ENCODE measurements at regions not wholly inside any gene's neighbourhood (a gene's known extent, or its start where the extent isn't known, plus 50 kb on each side); places are given as distances from the start of the nearest gene placed in this dataset.

DNA sequence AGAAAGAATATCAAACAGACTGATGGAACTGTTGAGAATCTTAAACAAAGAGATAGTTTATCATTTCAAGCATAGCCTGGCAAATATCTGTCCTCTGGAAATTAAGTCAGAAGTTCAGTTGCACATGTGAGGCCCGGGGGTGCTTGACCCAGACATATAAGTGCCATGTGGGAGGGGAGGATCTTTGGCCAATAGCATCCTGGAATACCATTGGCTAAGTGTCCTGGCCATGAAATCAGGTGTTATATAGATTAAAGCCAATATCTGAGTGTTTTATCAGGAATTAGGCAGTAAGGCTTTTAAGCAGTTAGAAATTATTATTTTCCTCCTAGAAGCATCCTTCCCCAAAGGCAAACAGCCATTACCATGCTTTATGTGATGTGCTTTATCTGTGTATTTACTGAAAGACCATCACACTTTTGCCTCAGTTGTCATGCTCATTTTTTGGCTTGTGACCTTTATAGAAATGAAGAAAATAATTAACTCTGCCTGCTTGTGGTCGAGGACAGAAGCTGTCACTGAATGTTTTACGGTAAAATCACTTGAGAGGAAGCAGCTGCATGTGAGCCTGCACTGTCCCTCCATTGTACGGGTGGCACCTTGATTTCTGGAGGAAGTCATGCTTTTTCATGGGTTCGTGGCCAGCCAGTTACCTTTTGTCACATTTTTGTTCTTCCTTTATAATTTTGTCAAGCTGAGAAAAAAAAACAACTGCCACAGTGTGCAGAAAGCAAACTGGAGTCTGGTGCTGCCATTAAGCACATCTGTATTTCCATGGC is 259.9 kb upstream of the FMN2 start:
- H2AFZ ChIP-seq: no peak overlapping the region
- H3K4me2 ChIP-seq: no peak overlapping the region
- no peaks in the 10 kb centered on the region for H3K9me2 ChIP-seq (replicated peaks; ENCODE audit: insufficient read depth)
- H3K9me3 ChIP-seq (ENCODE audit: low read depth): no peaks in the 10 kb centered on the region
- H3K27me3 ChIP-seq: no peaks in the 10 kb centered on the region
- H3K4me1 ChIP-seq (ENCODE audit: insufficient read depth): no peaks in the 10 kb centered on the region
- no peaks in the 10 kb centered on the region for H4K20me1 ChIP-seq (ENCODE audit: insufficient read depth, poor library complexity, severe bottlenecking)
- no peaks in the 10 kb centered on the region for H3K36me3 ChIP-seq (replicated peaks; ENCODE audit: insufficient read depth, low read depth)
- WGBS (ENCODE audit: low lambda C conversion rate, missing lambda C conversion rate): 71% methylated on average over 5 of the region's 5 CpGs
- no peak overlapping the region for H3K27ac ChIP-seq
- no peak for TF ChIP-seq EZH2 (IDR thresholded peaks at IDR 0.05; ENCODE audit: borderline replicate concordance)
- TF ChIP-seq, protein P1, sequence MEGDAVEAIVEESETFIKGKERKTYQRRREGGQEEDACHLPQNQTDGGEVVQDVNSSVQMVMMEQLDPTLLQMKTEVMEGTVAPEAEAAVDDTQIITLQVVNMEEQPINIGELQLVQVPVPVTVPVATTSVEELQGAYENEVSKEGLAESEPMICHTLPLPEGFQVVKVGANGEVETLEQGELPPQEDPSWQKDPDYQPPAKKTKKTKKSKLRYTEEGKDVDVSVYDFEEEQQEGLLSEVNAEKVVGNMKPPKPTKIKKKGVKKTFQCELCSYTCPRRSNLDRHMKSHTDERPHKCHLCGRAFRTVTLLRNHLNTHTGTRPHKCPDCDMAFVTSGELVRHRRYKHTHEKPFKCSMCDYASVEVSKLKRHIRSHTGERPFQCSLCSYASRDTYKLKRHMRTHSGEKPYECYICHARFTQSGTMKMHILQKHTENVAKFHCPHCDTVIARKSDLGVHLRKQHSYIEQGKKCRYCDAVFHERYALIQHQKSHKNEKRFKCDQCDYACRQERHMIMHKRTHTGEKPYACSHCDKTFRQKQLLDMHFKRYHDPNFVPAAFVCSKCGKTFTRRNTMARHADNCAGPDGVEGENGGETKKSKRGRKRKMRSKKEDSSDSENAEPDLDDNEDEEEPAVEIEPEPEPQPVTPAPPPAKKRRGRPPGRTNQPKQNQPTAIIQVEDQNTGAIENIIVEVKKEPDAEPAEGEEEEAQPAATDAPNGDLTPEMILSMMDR (IDR thresholded peaks at IDR 0.05; ENCODE audit: poor library complexity): no peak
- no peak for TF ChIP-seq EZH2phosphoT487 (IDR thresholded peaks at IDR 0.05; ENCODE audit: low read depth, severe bottlenecking, unreplicated experiment)
- no peaks in the 10 kb centered on the region for H3K79me2 ChIP-seq
- DNase-seq (ENCODE audit: low spot score): no peak
- H3K4me3 ChIP-seq: no peak overlapping the region

DNA sequence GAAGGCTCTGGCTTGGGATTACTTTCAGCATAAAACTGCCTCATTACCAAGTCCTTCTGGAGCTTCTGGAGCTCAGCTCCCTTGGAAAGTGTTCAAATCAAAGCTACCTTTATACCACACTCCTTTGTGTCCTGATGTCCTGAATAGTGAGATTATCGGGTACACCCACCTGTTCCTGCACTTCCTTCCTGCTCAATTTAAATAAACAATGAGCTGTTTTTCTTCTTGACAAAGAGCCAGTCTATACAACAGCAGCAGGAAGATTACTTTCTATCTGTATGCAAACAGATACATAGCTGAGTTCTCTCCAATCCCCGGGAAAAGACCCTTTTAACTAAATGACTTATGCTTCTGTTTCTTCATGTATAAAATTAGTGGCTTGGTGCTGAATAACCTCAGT is 258.0 kb upstream of the FMN2 start:
- WGBS (ENCODE audit: low lambda C conversion rate, missing lambda C conversion rate): 50% methylated on average over 2 of the region's 2 CpGs

DNA sequence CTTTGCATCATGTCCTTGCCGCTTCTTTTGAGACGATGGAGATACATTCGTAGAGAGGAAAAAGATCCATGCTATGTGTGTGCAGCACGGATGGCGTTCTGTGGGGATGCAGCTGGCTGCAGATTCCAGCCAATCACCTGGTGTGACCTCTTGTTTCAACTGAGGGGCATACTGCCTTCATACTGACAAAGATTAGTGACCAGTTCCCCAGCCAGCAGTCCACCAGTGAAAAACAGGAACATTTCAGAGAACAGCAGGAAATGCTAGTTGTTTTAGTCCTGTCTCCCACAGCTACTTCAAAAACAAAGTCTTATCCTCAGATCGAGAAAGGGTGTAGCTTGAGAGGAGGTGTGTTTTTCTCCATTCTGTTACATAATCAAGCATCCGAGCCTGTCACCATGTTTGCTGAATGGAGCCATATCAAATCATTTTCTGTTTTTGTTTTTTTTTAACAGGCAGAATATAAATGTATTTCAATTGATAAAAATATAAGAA is 255.7 kb upstream of the FMN2 start:
- Histone ChIP-seq H3K27me3 (no peaks in the 10 kb centered on the region), H3K36me3 (replicated peaks; ENCODE audit: insufficient read depth, low read depth) (no peaks in the 10 kb centered on the region), H4K20me1 (ENCODE audit: insufficient read depth, poor library complexity, severe bottlenecking) (no peaks in the 10 kb centered on the region), H2AFZ (no peak overlapping the region), H3K9me2 (replicated peaks; ENCODE audit: insufficient read depth) (no peaks in the 10 kb centered on the region), H3K4me2 (no peak overlapping the region), H3K9me3 (ENCODE audit: low read depth) (no peaks in the 10 kb centered on the region), H3K27ac (no peak overlapping the region), H3K4me1 (ENCODE audit: insufficient read depth) (no peaks in the 10 kb centered on the region), H3K79me2 (no peaks in the 10 kb centered on the region), H3K4me3 (no peak overlapping the region)
- TF ChIP-seq EZH2 (IDR thresholded peaks at IDR 0.05; ENCODE audit: borderline replicate concordance) (no peak), EZH2phosphoT487 (IDR thresholded peaks at IDR 0.05; ENCODE audit: low read depth, severe bottlenecking, unreplicated experiment) (no peak)
- TF ChIP-seq, protein P1 (IDR thresholded peaks at IDR 0.05; ENCODE audit: poor library complexity): no peak
- WGBS (ENCODE audit: low lambda C conversion rate, missing lambda C conversion rate): 90% methylated on average over 7 of the region's 7 CpGs
- DNase-seq (ENCODE audit: low spot score): no peak

More for the DNA sequence above, 258.0 kb upstream of the FMN2 start:
- H3K9me2 ChIP-seq (replicated peaks; ENCODE audit: insufficient read depth): no peaks in the 10 kb centered on the region
- TF ChIP-seq EZH2 (IDR thresholded peaks at IDR 0.05; ENCODE audit: borderline replicate concordance) (no peak), EZH2phosphoT487 (IDR thresholded peaks at IDR 0.05; ENCODE audit: low read depth, severe bottlenecking, unreplicated experiment) (no peak)
- TF ChIP-seq, protein P1 (IDR thresholded peaks at IDR 0.05; ENCODE audit: poor library complexity): no peak
- no peaks in the 10 kb centered on the region for H3K9me3 ChIP-seq (ENCODE audit: low read depth)
- H3K79me2 ChIP-seq: no peaks in the 10 kb centered on the region
- no peak for DNase-seq (ENCODE audit: low spot score)
- H3K36me3 ChIP-seq (replicated peaks; ENCODE audit: insufficient read depth, low read depth): no peaks in the 10 kb centered on the region
- H3K27me3 ChIP-seq: no peaks in the 10 kb centered on the region
- H3K4me2 ChIP-seq: no peak overlapping the region
- H3K4me3 ChIP-seq: no peak overlapping the region
- H3K27ac ChIP-seq: no peak overlapping the region
- no peaks in the 10 kb centered on the region for H4K20me1 ChIP-seq (ENCODE audit: insufficient read depth, poor library complexity, severe bottlenecking)
- no peaks in the 10 kb centered on the region for H3K4me1 ChIP-seq (ENCODE audit: insufficient read depth)
- no peak overlapping the region for H2AFZ ChIP-seq

Measured in hepatocyte (in vitro differentiated cells).